ENCODE measurements at regions not wholly inside any gene's neighbourhood (a gene's known extent, or its start where the extent isn't known, plus 50 kb on each side); places are given as distances from the start of the nearest gene placed in this dataset.

- Histone ChIP-seq H3K27ac (no peak overlapping the region), H3K27me3 (no peaks in the 10 kb centered on the region), H3K4me1 (no peaks in the 10 kb centered on the region), H3K9me3 (no peaks in the 10 kb centered on the region), H3K36me3 (ENCODE audit: low read depth, missing control alignments) (no peaks in the 10 kb centered on the region), H3K4me3 (no peak overlapping the region)
- no peak for DNase-seq
- intact Hi-C loops (cut with DNase I; ENCODE audit: low total_unique reads), result no loop called here
- 70 to 77% methylated on average over 2 of the region's 2 CpGs for WGBS, 2 donors
- TF ChIP-seq CTCF (IDR thresholded peaks at IDR 0.05) (no peak), POLR2A (IDR thresholded peaks at IDR 0.05) (no peak)
Measured at GRCh38 chr6:102749210-102749971, 1355.9 kb downstream of the GRIK2 start.

GRCh38 chr6:102746941-102747340 lies 1353.4 kb downstream of the GRIK2 start:
- Histone ChIP-seq H3K4me1 (no peaks in the 10 kb centered on the region), H3K36me3 (ENCODE audit: low read depth, missing control alignments) (no peaks in the 10 kb centered on the region), H3K27me3 (no peaks in the 10 kb centered on the region), H3K9me3 (no peaks in the 10 kb centered on the region), H3K27ac (no peak overlapping the region), H3K4me3 (no peak overlapping the region)
- 82 to 85% methylated on average over 5 of the region's 5 CpGs for WGBS, 2 donors
- DNase-seq, result no peak
- TF ChIP-seq CTCF (IDR thresholded peaks at IDR 0.05) (no peak), POLR2A (IDR thresholded peaks at IDR 0.05) (no peak)
- intact Hi-C loops (cut with DNase I; ENCODE audit: low total_unique reads), result no loop called here

- no peak overlapping the region for H3K4me3 ChIP-seq
- no peaks in the 10 kb centered on the region for H3K4me1 ChIP-seq
- 42 to 47% methylated on average over 7 of the region's 7 CpGs for WGBS, 2 donors
- TF ChIP-seq CTCF (IDR thresholded peaks at IDR 0.05), result no peak
- TF ChIP-seq POLR2A (IDR thresholded peaks at IDR 0.05), result no peak
- no peaks in the 10 kb centered on the region for H3K36me3 ChIP-seq (ENCODE audit: low read depth, missing control alignments)
- H3K9me3 ChIP-seq, result no peaks in the 10 kb centered on the region
- intact Hi-C loops (cut with DNase I; ENCODE audit: low total_unique reads), result no loop called here
- H3K27ac ChIP-seq, result no peak overlapping the region
- DNase-seq, result no peak
- no peaks in the 10 kb centered on the region for H3K27me3 ChIP-seq
Measured at GRCh38 chr6:102742754-102743356, 1349.3 kb downstream of the GRIK2 start.

- no peak for TF ChIP-seq POLR2A (IDR thresholded peaks at IDR 0.05)
- no peaks in the 10 kb centered on the region for H3K4me1 ChIP-seq
- H3K27ac ChIP-seq, result no peak overlapping the region
- H3K27me3 ChIP-seq, result no peaks in the 10 kb centered on the region
- H3K36me3 ChIP-seq (ENCODE audit: low read depth, missing control alignments), result no peaks in the 10 kb centered on the region
- intact Hi-C loops (cut with DNase I; ENCODE audit: low total_unique reads), result no loop called here
- H3K4me3 ChIP-seq, result no peak overlapping the region
- no peak for DNase-seq
- no peaks in the 10 kb centered on the region for H3K9me3 ChIP-seq
- WGBS, 2 donors, result 23 to 42% methylated on average over 4 of the region's 4 CpGs
Measured at GRCh38 chr6:102742028-102742427, 1348.5 kb downstream of the GRIK2 start.

- TF ChIP-seq POLR2A (IDR thresholded peaks at IDR 0.05), result no peak
- TF ChIP-seq CTCF (IDR thresholded peaks at IDR 0.05), result no peak
- 85 to 92% methylated on average over 2 of the region's 2 CpGs for WGBS, 2 donors
- Histone ChIP-seq H3K27me3 (no peaks in the 10 kb centered on the region), H3K27ac (no peak overlapping the region), H3K36me3 (ENCODE audit: low read depth, missing control alignments) (no peaks in the 10 kb centered on the region), H3K9me3 (no peaks in the 10 kb centered on the region), H3K4me3 (no peak overlapping the region), H3K4me1 (no peaks in the 10 kb centered on the region)
- no peak for DNase-seq
- intact Hi-C loops (cut with DNase I; ENCODE audit: low total_unique reads), result no loop called here
Measured at GRCh38 chr6:102736941-102737368, 1343.4 kb downstream of the GRIK2 start.

Data from testis (tissue), 2 donors.